ENCODE measurements at regions not wholly inside any gene's neighbourhood (a gene's known extent, or its start where the extent isn't known, plus 50 kb on each side); places are given as distances from the start of the nearest gene placed in this dataset.
A peak's percentile ranks its signal among the peaks of the same experiment; 100 is the strongest.

- Histone ChIP-seq H3K9me3 (no peaks in the 10 kb centered on the region), H3K4me1 (peaks cover 0 to 79% (median 5%) of the 10 kb centered on the region in 12 donors), H3K27me3 (no peaks in the 10 kb centered on the region), H3K4me3 (no peak overlapping the region), H3K36me3 (no peaks in the 10 kb centered on the region), H3K27ac (peak overlapping the region in 6 of 12 donors; percentile 24 to 94 (median 47))
- intact Hi-C loops (cut with DNase I) = loop anchor here in 1 of 10 donors (10.0 kb wide), 1 partner anchor 262 kb away; no protein-coding TSS in a partner anchor
- WGBS, 4 donors = 77 to 93% (median 91%) methylated on average over 7 to 16 of the region's 16 CpGs
- DNase-seq = peak in 2 of 5 donors; percentile 22 to 26
- TF ChIP-seq CTCF (IDR thresholded peaks at IDR 0.05) (no peak), POLR2A (IDR thresholded peaks at IDR 0.05) (no peak)
- no peak for ATAC-seq
Observed at GRCh38 chr9:129342591-129343423, 164.7 kb upstream of the IER5L start.

GRCh38 chr9:129341987-129342348 lies 163.9 kb upstream of the IER5L start:
- H3K27ac ChIP-seq = no peak overlapping the region
- H3K4me1 ChIP-seq = peaks cover 0 to 79% (median 11%) of the 10 kb centered on the region in 12 donors
- intact Hi-C loops (cut with DNase I) = loop anchor here in 1 of 10 donors (10.0 kb wide), 1 partner anchor 263 kb away; no protein-coding TSS in a partner anchor
- peak in 1 of 5 donors; percentile 15 for DNase-seq
- no peaks in the 10 kb centered on the region for H3K9me3 ChIP-seq
- 96 to 97% (median 96%) methylated on average over 8 of the region's 8 CpGs for WGBS, 4 donors
- no peak for TF ChIP-seq CTCF (IDR thresholded peaks at IDR 0.05)
- no peaks in the 10 kb centered on the region for H3K27me3 ChIP-seq
- ATAC-seq = no peak
- no peak overlapping the region for H3K4me3 ChIP-seq
- H3K36me3 ChIP-seq = no peaks in the 10 kb centered on the region

- TF ChIP-seq POLR2A (IDR thresholded peaks at IDR 0.05) (no peak), CTCF (IDR thresholded peaks at IDR 0.05) (no peak)
- WGBS, 4 donors = 59 to 77% (median 62%) methylated on average over 22 to 30 of the region's 30 CpGs
- ATAC-seq = no peak
- Histone ChIP-seq H3K27ac (no peak overlapping the region), H3K4me3 (no peak overlapping the region), H3K4me1 (peaks cover 0 to 78% (median 16%) of the 10 kb centered on the region in 12 donors), H3K9me3 (no peaks in the 10 kb centered on the region), H3K36me3 (no peaks in the 10 kb centered on the region), H3K27me3 (no peaks in the 10 kb centered on the region)
- peak in 1 of 5 donors; percentile 54 for DNase-seq
- intact Hi-C loops (cut with DNase I) = loop anchor here in 1 of 10 donors (10.0 kb wide), 1 partner anchor 263 kb away; no protein-coding TSS in a partner anchor
Observed at GRCh38 chr9:129341171-129341986, 163.3 kb upstream of the IER5L start.

Data from heart left ventricle (tissue), 16 donors.